Bronchial epithelial cell (primary cell): ENCODE measurements at regions not wholly inside any gene's neighbourhood (a gene's known extent, or its start where the extent isn't known, plus 50 kb on each side); places are given as distances from the start of the nearest gene placed in this dataset.

Experiments
- DNase-seq: peaks from one replicate; pipeline ENCODE4 v3.0.0-alpha.2; 2010; ENCODE audit warnings: low read depth
- FAIRE-seq: peaks from 2 replicates; lab custom pipeline; 2011; peaks lifted over from hg19 to GRCh38; lab: Jason Lieb, UNC
- H3K27me3 ChIP-seq: 2 replicates; pipeline ENCODE4 v1.5.1; 2011; ENCODE audit warnings: low read length; ENCODE audit not compliant: control insufficient read depth, insufficient read depth
- H3K36me3 ChIP-seq: 2 replicates; pipeline ENCODE4 v1.5.1; 2011; ENCODE audit warnings: low read length; ENCODE audit not compliant: control insufficient read depth, insufficient read depth
- H3K4me3 ChIP-seq: 2 replicates; pipeline ENCODE4 v1.5.1; 2011; ENCODE audit warnings: mild to moderate bottlenecking, low read depth, low read length, control low read depth
- CTCF ChIP-seq: IDR thresholded peaks from 2 replicates; pipeline ENCODE4 v1.5.1; 2011; ENCODE audit warnings: mild to moderate bottlenecking, moderate library complexity, low read length, control low read depth, inconsistent platforms; ENCODE audit not compliant: insufficient read depth, severe bottlenecking

GRCh38 chr2:228675646-228676045, 494.2 kb upstream of the SPHKAP start:
- no peaks in the 10 kb centered on the region for H3K36me3 ChIP-seq
- H3K4me3 ChIP-seq, result no peak overlapping the region
- no peak for TF ChIP-seq CTCF
- H3K27me3 ChIP-seq, result no peaks in the 10 kb centered on the region
- FAIRE-seq, result no peak
- no peak for DNase-seq

- no peaks in the 10 kb centered on the region for H3K36me3 ChIP-seq
- FAIRE-seq (no peak), DNase-seq (no peak)
- no peak for TF ChIP-seq CTCF
- H3K27me3 ChIP-seq, result no peaks in the 10 kb centered on the region
- no peak overlapping the region for H3K4me3 ChIP-seq
Measured at GRCh38 chr2:228675091-228675490, 493.6 kb upstream of the SPHKAP start.

GRCh38 chr2:228673876-228674554, 492.5 kb upstream of the SPHKAP start:
- TF ChIP-seq CTCF, result no peak
- no peaks in the 10 kb centered on the region for H3K27me3 ChIP-seq
- no peak for DNase-seq
- FAIRE-seq, result no peak
- no peaks in the 10 kb centered on the region for H3K36me3 ChIP-seq
- no peak overlapping the region for H3K4me3 ChIP-seq

GRCh38 chr2:228669690-228670089, 488.2 kb upstream of the SPHKAP start:
- Histone ChIP-seq H3K27me3 (no peaks in the 10 kb centered on the region), H3K4me3 (no peak overlapping the region), H3K36me3 (no peaks in the 10 kb centered on the region)
- no peak for FAIRE-seq
- DNase-seq, result no peak
- TF ChIP-seq CTCF, result no peak

- no peak for FAIRE-seq
- DNase-seq, result no peak
- no peak for TF ChIP-seq CTCF
- Histone ChIP-seq H3K36me3 (no peaks in the 10 kb centered on the region), H3K27me3 (no peaks in the 10 kb centered on the region), H3K4me3 (no peak overlapping the region)
Measured at GRCh38 chr2:228665232-228665631, 483.7 kb upstream of the SPHKAP start.

GRCh38 chr2:228658998-228659397, 477.5 kb upstream of the SPHKAP start:
- Histone ChIP-seq H3K36me3 (no peaks in the 10 kb centered on the region), H3K4me3 (no peak overlapping the region), H3K27me3 (no peaks in the 10 kb centered on the region)
- DNase-seq (peak; percentile 31), FAIRE-seq (no peak)
- TF ChIP-seq CTCF, result no peak
